22Rv1 (cell line): ENCODE measurements at regions not wholly inside any gene's neighbourhood (a gene's known extent, or its start where the extent isn't known, plus 50 kb on each side); places are given as distances from the start of the nearest gene placed in this dataset.

Experiments used
- H3K27ac ChIP-seq: fragments of 450-650 bp; 2 replicates; pipeline ENCODE4 v1.5.1; 2017
- ZFX ChIP-seq: fragments of 450-650 bp; IDR thresholded peaks from 2 replicates; pipeline ENCODE4 v1.6.1; 2017; ENCODE audit warnings: antibody characterized with exemption, borderline replicate concordance
- TF ChIP-seq, protein P1 (sequence below): fragments of 450-650 bp; IDR thresholded peaks from 2 replicates; pipeline ENCODE4 v1.5.1; 2017; ENCODE audit warnings: mild to moderate bottlenecking

DNA sequence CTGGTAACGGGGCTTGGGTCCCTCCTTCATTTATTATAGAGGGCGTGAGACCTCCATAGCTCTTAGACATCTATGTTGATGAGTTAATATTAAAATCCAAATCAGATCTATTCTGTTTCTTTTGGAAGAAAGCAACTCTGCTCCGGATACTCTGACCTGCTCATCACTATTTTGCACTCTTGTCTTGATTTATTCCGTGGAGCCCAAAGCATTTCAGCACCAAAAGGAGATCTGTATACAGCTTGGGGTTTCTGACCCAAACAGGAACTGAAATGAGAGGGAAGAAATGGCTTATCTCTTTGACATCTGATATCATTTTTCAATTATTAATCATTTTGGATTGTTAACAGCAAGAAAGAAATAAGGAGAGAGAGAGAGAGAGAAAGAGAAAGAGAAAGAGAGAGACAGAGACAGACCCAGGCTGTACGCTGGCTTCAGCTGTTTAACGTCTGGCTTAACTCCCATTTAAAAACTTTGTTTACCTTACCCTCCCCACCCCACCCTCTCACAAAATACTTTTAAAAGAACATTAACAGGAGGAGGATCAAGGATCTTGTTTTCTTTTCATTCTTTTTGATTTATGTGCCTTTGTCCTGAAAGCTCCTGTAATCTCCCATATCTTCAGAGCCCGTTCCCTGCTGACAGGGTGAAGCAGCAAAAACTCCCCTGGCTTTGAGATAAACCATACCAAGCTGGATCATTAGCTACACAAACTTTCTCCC is 231.4 kb upstream of the TUT7 start:
- no peak overlapping the region for H3K27ac ChIP-seq
- TF ChIP-seq, protein P1, sequence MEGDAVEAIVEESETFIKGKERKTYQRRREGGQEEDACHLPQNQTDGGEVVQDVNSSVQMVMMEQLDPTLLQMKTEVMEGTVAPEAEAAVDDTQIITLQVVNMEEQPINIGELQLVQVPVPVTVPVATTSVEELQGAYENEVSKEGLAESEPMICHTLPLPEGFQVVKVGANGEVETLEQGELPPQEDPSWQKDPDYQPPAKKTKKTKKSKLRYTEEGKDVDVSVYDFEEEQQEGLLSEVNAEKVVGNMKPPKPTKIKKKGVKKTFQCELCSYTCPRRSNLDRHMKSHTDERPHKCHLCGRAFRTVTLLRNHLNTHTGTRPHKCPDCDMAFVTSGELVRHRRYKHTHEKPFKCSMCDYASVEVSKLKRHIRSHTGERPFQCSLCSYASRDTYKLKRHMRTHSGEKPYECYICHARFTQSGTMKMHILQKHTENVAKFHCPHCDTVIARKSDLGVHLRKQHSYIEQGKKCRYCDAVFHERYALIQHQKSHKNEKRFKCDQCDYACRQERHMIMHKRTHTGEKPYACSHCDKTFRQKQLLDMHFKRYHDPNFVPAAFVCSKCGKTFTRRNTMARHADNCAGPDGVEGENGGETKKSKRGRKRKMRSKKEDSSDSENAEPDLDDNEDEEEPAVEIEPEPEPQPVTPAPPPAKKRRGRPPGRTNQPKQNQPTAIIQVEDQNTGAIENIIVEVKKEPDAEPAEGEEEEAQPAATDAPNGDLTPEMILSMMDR = no peak
- TF ChIP-seq ZFX = no peak

GRCh38 chr9:86580688-86581087 is 226.5 kb upstream of the TUT7 start:
- no peak overlapping the region for H3K27ac ChIP-seq
- TF ChIP-seq, protein P1 = no peak
- no peak for TF ChIP-seq ZFX

DNA sequence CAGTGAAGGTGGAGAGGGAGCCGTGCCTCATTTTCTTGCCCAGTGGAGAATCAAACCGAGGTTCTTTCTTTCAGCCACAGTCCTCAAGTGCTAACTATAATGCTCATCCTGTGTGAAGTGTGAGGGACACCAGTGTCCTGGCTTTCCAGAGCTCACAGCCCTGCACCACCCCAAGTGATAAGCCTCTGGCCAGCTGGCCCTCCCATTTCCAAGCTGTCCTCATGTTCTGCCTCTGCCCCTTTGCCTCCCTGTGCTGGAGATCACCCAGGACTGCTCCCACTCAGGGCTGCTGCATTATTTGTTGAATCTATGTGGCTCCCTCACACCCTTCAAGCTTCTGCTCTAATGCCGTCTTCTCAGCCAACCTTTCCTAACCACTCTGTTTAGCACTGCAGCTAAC is 224.5 kb upstream of the TUT7 start:
- TF ChIP-seq ZFX = no peak
- TF ChIP-seq, protein P1 = no peak
- no peak overlapping the region for H3K27ac ChIP-seq

DNA sequence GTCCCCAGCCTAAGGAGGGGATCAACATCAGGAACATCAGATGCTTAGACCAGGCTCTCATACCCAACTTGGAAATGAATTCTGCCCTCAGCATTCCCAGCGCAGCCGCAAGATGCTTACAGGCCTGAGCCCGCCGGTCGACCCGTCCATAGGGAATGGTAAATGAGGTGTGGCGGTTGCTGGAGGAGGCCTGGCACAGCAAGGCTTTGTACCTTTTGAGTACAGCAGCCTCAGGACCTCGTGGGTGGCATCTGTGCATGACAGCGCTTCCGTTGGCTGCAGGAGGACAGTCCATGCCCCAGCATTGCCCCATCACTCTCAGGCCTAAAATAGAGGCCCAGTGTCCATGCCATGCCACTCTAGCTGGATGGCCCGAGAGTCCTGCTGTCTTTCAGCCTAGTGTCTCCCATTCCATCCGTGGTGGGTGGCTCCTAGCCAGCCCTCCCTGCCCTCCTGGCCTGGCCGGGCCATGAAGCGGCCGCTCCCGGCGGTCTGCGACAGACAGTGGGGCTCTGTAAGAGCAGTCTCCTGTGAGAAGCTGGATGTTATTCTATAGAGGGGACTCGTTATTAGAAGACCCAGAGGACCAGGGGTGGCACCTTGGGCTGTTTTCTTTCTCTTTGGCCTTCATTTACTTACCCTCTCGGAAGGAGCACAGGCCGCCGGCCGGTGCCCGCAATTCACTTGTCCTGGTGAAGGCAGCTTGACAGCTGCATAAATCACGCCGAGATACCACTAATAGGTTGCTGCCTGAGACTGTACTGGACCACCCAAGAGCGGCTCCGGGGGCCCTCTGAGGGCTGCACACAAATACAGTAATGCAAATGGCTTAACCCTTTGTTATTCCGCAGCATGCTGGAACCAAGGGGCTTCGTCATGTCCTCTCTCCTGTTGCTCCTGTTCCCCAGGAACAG is 223.5 kb upstream of the TUT7 start:
- TF ChIP-seq ZFX = no peak
- TF ChIP-seq, protein P1 = no peak
- H3K27ac ChIP-seq = no peak overlapping the region

- TF ChIP-seq ZFX = no peak
- TF ChIP-seq, protein P1 = no peak
Measured at GRCh38 chr9:86575825-86576525, 221.8 kb upstream of the TUT7 start.

DNA sequence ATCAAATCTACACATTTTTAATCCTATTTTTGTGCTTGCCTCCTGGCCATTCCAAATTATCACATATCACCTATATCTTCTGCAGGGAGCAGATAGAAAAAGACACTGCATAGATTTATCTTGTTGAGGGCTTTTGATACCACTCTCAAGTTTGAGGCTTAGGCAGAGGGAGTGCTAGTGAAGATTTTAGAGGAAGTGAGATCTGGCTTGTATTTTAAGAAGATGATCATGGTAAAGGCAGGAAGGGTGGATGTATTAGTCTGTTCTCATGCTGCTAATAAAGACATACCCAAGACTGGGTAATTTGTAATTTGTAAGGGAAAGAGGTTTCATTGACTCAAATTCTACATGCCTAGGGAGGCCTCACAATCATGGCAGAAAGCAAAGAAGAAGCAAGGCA is 220.9 kb upstream of the TUT7 start:
- no peak overlapping the region for H3K27ac ChIP-seq
- TF ChIP-seq, protein P1 = no peak
- no peak for TF ChIP-seq ZFX

More at GRCh38 chr9:86575825-86576525, 221.8 kb upstream of the TUT7 start:
- H3K27ac ChIP-seq = no peak overlapping the region
